Ramos (cell line): ENCODE measurements at regions not wholly inside any gene's neighbourhood (a gene's known extent, or its start where the extent isn't known, plus 50 kb on each side); places are given as distances from the start of the nearest gene placed in this dataset.

Experiments
- in situ Hi-C: fragments of 300-500 bp; cut with MboI; formaldehyde crosslinking; loops from one replicate; pipeline ENCODE4 v1.14.3; 2022; ENCODE audit warnings: low sequenced_read_pairs; ENCODE audit not compliant: unreplicated experiment

- in situ Hi-C loops: no loop called here
Observed at GRCh38 chr18:44627280-44627679, 53.4 kb upstream of the SETBP1 start.

GRCh38 chr18:44629406-44629805 is 51.3 kb upstream of the SETBP1 start:
- in situ Hi-C loops: no loop called here

- in situ Hi-C loops: no loop called here
Observed at GRCh38 chr18:44630118-44630517, 50.6 kb upstream of the SETBP1 start.
